ENCODE measurements at regions not wholly inside any gene's neighbourhood (a gene's known extent, or its start where the extent isn't known, plus 50 kb on each side); places are given as distances from the start of the nearest gene placed in this dataset.

DNA sequence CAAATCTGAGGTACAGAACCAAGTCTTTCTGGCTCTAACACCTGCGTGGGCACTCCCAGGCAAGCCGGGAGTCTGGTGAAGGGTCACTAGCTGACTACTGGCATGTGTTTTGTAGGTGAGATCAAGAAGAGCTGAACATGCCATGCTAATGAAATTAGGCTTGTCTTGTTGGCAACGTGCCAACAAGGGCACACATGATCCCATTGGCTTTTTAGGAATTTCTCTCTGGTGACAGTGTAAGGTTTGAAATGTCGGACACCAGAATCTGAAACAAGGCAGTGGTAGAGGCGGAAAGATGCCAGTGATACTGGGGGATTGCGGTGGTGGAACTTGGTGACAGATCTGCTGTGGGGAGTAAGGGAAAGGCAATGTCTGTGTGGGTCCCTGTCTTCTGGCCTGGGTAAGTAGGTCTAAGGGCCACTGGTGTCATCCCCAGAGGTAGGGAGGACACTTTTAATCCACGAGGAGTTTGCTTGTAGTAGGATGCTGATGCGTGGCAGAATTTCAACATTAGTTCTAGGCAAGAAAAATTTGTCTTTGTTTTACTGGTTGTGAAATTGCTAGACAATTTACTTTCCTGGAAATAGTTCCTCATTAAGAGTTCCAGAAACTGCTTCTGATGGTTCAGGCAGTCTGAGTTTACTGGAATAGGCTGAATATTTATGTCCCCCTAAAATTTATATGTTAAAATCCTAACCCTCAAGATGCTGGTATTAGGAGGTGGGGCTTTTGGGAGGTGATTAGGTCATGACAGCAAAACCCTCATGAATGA, 52.6 kb upstream of the ACMSD start:
- DNase-seq (ENCODE audit: low read depth) = no peak
- TF ChIP-seq, protein P1, sequence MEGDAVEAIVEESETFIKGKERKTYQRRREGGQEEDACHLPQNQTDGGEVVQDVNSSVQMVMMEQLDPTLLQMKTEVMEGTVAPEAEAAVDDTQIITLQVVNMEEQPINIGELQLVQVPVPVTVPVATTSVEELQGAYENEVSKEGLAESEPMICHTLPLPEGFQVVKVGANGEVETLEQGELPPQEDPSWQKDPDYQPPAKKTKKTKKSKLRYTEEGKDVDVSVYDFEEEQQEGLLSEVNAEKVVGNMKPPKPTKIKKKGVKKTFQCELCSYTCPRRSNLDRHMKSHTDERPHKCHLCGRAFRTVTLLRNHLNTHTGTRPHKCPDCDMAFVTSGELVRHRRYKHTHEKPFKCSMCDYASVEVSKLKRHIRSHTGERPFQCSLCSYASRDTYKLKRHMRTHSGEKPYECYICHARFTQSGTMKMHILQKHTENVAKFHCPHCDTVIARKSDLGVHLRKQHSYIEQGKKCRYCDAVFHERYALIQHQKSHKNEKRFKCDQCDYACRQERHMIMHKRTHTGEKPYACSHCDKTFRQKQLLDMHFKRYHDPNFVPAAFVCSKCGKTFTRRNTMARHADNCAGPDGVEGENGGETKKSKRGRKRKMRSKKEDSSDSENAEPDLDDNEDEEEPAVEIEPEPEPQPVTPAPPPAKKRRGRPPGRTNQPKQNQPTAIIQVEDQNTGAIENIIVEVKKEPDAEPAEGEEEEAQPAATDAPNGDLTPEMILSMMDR (IDR thresholded peaks at IDR 0.05; ENCODE audit: control insufficient read depth, extremely low read depth, insufficient read depth) = no peak
- H3K4me3 ChIP-seq (ENCODE audit: low read depth, low read length) = no peak overlapping the region

DNA sequence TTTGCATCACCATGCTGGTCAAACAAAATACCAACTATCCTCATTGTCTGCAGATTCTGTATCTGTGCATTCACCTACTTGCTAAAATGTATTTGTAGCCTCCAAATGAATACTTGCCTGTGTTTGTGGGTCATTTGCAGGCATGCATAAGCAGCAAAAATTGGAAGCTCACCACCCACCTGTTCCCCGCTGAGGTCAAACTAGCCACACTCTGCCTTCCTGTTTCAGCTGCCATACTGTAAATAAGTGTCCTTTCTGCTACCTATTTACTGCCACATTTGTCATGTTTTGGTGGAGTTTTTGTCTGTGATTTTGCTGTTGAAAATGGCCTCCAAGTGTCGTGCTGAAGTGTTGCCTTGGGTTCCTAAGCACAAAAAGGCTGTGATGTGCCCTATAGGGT, 50.0 kb upstream of the ACMSD start:
- TF ChIP-seq, protein P1 (IDR thresholded peaks at IDR 0.05; ENCODE audit: control insufficient read depth, extremely low read depth, insufficient read depth) = no peak
- DNase-seq (ENCODE audit: low read depth) = no peak
- H3K4me3 ChIP-seq (ENCODE audit: low read depth, low read length) = no peak overlapping the region

Data from LNCaP clone FGC (cell line).